ENCODE measurements at regions not wholly inside any gene's neighbourhood (a gene's known extent, or its start where the extent isn't known, plus 50 kb on each side); places are given as distances from the start of the nearest gene placed in this dataset.
"Not testable (repeated sequence)": the region's sequence is repeated elsewhere in the genome, so short reads cannot be mapped to it uniquely, and the experiment has no call there.

DNA sequence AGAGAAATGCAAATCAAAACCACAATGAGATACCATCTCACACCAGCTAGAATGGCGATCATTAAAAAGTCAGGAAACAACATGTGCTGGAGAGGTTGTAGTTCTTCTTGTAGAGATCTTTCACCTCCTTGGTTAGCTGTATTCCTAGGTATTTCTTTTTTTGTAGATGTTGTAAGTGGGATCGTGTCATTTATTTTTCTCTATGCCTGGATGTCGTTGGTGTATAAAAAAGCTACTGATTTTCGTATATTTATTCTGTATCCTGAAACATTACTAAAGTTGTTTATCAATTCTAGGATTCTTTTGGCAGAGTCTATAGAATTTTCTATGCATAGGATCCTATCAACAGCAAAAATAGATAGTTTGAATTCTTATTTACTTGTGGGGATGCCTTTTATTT is 1271.8 kb downstream of the TMEM121 start:
- not testable (repeated sequence) for TF ChIP-seq POLR2A, POLR2AphosphoS5, TAF1, SPI1, POU2F2 (IDR thresholded peaks at IDR 0.05; ENCODE audit: low read depth, low read length)
